Endodermal cell (in vitro differentiated cells): ENCODE measurements at regions not wholly inside any gene's neighbourhood (a gene's known extent, or its start where the extent isn't known, plus 50 kb on each side); places are given as distances from the start of the nearest gene placed in this dataset.

ENCODE experiments used
- DNase-seq: peaks from one replicate; pipeline ENCODE4 v3.0.0-alpha.2; 2017
- H3K27ac ChIP-seq: 2 replicates; pipeline ENCODE4 v1.5.1; 2013; ENCODE audit warnings: mild to moderate bottlenecking, low read depth, low read length, moderate library complexity
- H3K27me3 ChIP-seq: 2 replicates; pipeline ENCODE4 v1.6.1; 2013; ENCODE audit warnings: mild to moderate bottlenecking, low read length, moderate library complexity; ENCODE audit not compliant: insufficient read depth, control insufficient read depth, poor library complexity, severe bottlenecking
- H3K36me3 ChIP-seq: 2 replicates; pipeline ENCODE4 v1.7.0; 2013; ENCODE audit warnings: mild to moderate bottlenecking, low read length, moderate library complexity; ENCODE audit not compliant: control insufficient read depth, insufficient read depth
- H3K4me1 ChIP-seq: one replicate; pipeline ENCODE4 v1.7.0; 2013; ENCODE audit warnings: low read length; ENCODE audit not compliant: control insufficient read depth, insufficient read depth
- H3K4me3 ChIP-seq: 2 replicates; pipeline ENCODE4 v1.5.1; 2013; ENCODE audit warnings: mild to moderate bottlenecking, low read length, moderate library complexity
- H3K9ac ChIP-seq: 2 replicates; pipeline ENCODE4 v1.6.1; 2013; ENCODE audit warnings: mild to moderate bottlenecking, low read length, moderate library complexity; ENCODE audit not compliant: poor library complexity, severe bottlenecking; ENCODE audit errors: extremely low read depth
- H3K9me3 ChIP-seq: 2 replicates; pipeline ENCODE4 v1.6.1; 2013; ENCODE audit warnings: mild to moderate bottlenecking, low read length, moderate library complexity; ENCODE audit not compliant: control insufficient read depth
- H3K27ac Mint-ChIP-seq: 2 replicates; pipeline ENCODE4 v1.8.0; 2020; ENCODE audit warnings: mixed read lengths
- H3K27me3 Mint-ChIP-seq: 2 replicates; pipeline ENCODE4 v1.8.0; 2021; ENCODE audit warnings: mild to moderate bottlenecking, mixed read lengths; ENCODE audit not compliant: insufficient read depth
- H3K36me3 Mint-ChIP-seq: 2 replicates; pipeline ENCODE4 v1.8.0; 2020; ENCODE audit warnings: low read depth, mixed read lengths
- H3K4me1 Mint-ChIP-seq: 2 replicates; pipeline ENCODE4 v1.8.0; 2020; ENCODE audit warnings: mixed read lengths
- H3K4me3 Mint-ChIP-seq: 2 replicates; pipeline ENCODE4 v1.8.0; 2020; ENCODE audit warnings: mild to moderate bottlenecking, moderate library complexity, mixed read lengths
- H3K9me3 Mint-ChIP-seq: 2 replicates; pipeline ENCODE4 v1.8.0; 2020; ENCODE audit warnings: mild to moderate bottlenecking, mixed read lengths
- WGBS, 2 experiments: methylation state at CpG; one replicate each; pipeline versions ENCODE4 v1.1.5 to v1.1.7; 2013; ENCODE audit warnings: missing lambda C conversion rate in 2 of 2, mixed read lengths in 1 of 2; ENCODE audit not compliant: insufficient coverage in 1 of 2, insufficient read length in 1 of 2; 5-methylcytosine and 5-hydroxymethylcytosine counted together
- TF ChIP-seq, protein P1 (sequence below): fragments of 200-600 bp; sonication (generic); conservative IDR thresholded peaks from 2 replicates; pipeline ENCODE4 v1.5.0; 2021; ENCODE audit warnings: antibody characterized with exemption, mild to moderate bottlenecking

DNA sequence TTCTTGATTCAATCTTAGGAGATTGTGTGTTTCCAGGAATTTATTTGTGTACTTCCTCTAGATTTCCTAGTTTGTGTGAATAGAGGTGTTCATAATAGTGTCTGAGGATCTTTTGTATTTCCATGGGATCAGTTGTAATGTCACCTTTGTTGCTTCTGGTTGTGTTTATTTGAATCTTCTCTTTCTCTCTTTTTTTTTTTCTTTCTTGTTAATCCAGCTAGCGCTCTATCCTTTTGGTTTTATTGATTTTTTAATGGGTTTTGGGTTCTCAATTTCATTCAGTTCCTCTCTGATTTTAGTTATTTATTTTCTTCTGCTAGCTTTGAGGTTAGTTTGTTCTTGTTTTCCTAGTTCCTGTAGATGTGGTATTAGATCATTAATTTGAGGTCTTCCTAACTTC lies 242.5 kb downstream of the SEC23A start:
- WGBS, 2 experiments, result 100% methylated on average over 1 of the region's 1 CpG; no CpG with 5 or more reads in 1 of the 2 experiments
- H3K27ac ChIP-seq, result no peak overlapping the region
- no peak overlapping the region for H3K9ac ChIP-seq
- Mint-ChIP-seq H3K27me3 (no peaks in the 10 kb centered on the region), H3K4me1 (peaks cover 4% of the 10 kb centered on the region), H3K9me3 (peaks cover 25% of the 10 kb centered on the region), H3K27ac (no peak overlapping the region), H3K4me3 (no peak overlapping the region), H3K36me3 (peaks cover 2% of the 10 kb centered on the region)
- H3K4me3 ChIP-seq, result no peak overlapping the region
- peaks cover 31% of the 10 kb centered on the region for H3K9me3 ChIP-seq
- H3K36me3 ChIP-seq, result no peaks in the 10 kb centered on the region
- TF ChIP-seq, protein P1, sequence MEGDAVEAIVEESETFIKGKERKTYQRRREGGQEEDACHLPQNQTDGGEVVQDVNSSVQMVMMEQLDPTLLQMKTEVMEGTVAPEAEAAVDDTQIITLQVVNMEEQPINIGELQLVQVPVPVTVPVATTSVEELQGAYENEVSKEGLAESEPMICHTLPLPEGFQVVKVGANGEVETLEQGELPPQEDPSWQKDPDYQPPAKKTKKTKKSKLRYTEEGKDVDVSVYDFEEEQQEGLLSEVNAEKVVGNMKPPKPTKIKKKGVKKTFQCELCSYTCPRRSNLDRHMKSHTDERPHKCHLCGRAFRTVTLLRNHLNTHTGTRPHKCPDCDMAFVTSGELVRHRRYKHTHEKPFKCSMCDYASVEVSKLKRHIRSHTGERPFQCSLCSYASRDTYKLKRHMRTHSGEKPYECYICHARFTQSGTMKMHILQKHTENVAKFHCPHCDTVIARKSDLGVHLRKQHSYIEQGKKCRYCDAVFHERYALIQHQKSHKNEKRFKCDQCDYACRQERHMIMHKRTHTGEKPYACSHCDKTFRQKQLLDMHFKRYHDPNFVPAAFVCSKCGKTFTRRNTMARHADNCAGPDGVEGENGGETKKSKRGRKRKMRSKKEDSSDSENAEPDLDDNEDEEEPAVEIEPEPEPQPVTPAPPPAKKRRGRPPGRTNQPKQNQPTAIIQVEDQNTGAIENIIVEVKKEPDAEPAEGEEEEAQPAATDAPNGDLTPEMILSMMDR, result no peak
- H3K27me3 ChIP-seq, result no peaks in the 10 kb centered on the region
- no peak for DNase-seq
- no peaks in the 10 kb centered on the region for H3K4me1 ChIP-seq

DNA sequence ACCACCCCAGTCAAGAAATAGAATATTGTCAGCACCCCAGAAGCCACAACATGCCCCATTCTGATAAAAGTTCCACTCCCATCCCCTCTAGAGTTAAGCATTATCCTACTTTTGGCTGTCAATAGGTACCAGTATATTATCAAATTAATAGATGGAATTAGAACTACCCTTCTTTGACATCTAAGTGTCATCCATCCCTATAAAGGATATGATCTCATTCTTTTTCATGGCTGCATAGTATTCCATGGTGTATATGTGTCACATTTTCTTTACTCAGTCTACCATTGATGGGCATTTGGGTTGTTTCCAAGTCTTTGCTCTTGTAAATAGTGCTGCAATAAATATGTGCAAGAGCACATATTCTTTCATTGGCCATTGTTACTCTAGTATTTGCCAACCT lies 246.2 kb downstream of the SEC23A start:
- TF ChIP-seq, protein P1, result no peak
- H3K9me3 Mint-ChIP-seq, result no peaks in the 10 kb centered on the region
- Histone ChIP-seq H3K4me1 (no peaks in the 10 kb centered on the region), H3K27me3 (no peaks in the 10 kb centered on the region), H3K36me3 (no peaks in the 10 kb centered on the region), H3K27ac (no peak overlapping the region), H3K9me3 (peaks cover 6% of the 10 kb centered on the region), H3K4me3 (no peak overlapping the region), H3K9ac (no peak overlapping the region)
- no peaks in the 10 kb centered on the region for H3K27me3 Mint-ChIP-seq
- H3K4me1 Mint-ChIP-seq, result peaks cover 4% of the 10 kb centered on the region
- no peak overlapping the region for H3K4me3 Mint-ChIP-seq
- no peak for DNase-seq
- no peaks in the 10 kb centered on the region for H3K36me3 Mint-ChIP-seq
- no peak overlapping the region for H3K27ac Mint-ChIP-seq

DNA sequence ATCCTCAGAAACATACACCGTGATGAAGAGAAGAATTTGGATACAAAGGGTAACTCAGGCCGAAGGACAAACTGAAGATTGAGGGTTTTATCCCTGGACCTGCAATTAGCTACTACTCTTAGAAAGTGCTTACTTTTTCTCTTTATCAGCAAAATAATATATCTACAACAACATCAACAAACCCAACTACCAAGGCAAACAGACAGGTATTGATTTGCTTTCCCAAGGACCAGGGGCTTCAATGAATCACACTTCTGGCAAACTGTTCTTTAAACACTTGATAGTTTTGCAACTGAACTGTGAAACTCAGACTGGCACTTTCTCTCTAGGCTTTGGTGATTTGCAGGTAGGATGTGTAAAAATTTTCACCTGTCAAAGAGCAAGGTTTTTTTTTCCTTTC lies 247.5 kb downstream of the SEC23A start:
- WGBS, 2 experiments, result 91 to 100% methylated on average over 2 of the region's 2 CpGs
- no peaks in the 10 kb centered on the region for H3K4me1 ChIP-seq

More for the DNA sequence above, 247.5 kb downstream of the SEC23A start:
- TF ChIP-seq, protein P1, result no peak
- DNase-seq, result no peak
- Histone ChIP-seq H3K9me3 (peaks cover 5% of the 10 kb centered on the region), H3K4me3 (no peak overlapping the region), H3K36me3 (no peaks in the 10 kb centered on the region), H3K9ac (no peak overlapping the region), H3K27me3 (no peaks in the 10 kb centered on the region), H3K27ac (no peak overlapping the region)
- no peaks in the 10 kb centered on the region for H3K4me1 Mint-ChIP-seq
- no peaks in the 10 kb centered on the region for H3K36me3 Mint-ChIP-seq
- no peak overlapping the region for H3K4me3 Mint-ChIP-seq
- no peaks in the 10 kb centered on the region for H3K27me3 Mint-ChIP-seq
- H3K27ac Mint-ChIP-seq, result no peak overlapping the region
- no peaks in the 10 kb centered on the region for H3K9me3 Mint-ChIP-seq
